Uterus (tissue), 3 donors: ENCODE measurements at regions not wholly inside any gene's neighbourhood (a gene's known extent, or its start where the extent isn't known, plus 50 kb on each side); places are given as distances from the start of the nearest gene placed in this dataset.

ENCODE experiments used
- DNase-seq, 2 donors: peaks; one replicate each; pipeline ENCODE4 v3.0.0-alpha.2; 2019 to 2020
- H3K27ac ChIP-seq, 2 donors: fragments of 200-600 bp; sonication (generic); 1 replicate in 1 of 2; 2 replicates in 1 of 2; pipeline ENCODE4 v1.5.1; 2016 to 2018
- H3K27me3 ChIP-seq, 2 donors: fragments of 200-600 bp; sonication (generic); one replicate each; pipeline ENCODE4 v1.5.1; 2018 to 2019; ENCODE audit warnings: control low read depth in 1 of 2
- H3K36me3 ChIP-seq, 2 donors: fragments of 200-600 bp; sonication (generic); one replicate each; pipeline ENCODE4 v1.5.1; 2019; ENCODE audit warnings: control low read depth in 1 of 2
- H3K4me1 ChIP-seq, 2 donors: fragments of 200-600 bp; sonication (generic); one replicate each; pipeline ENCODE4 v1.5.1; 2018 to 2019; ENCODE audit warnings: control low read depth in 1 of 2
- H3K4me3 ChIP-seq, 2 donors: fragments of 200-600 bp; sonication (generic); 1 replicate in 1 of 2; 2 replicates in 1 of 2; pipeline ENCODE4 v1.5.1; 2018 to 2019; ENCODE audit warnings: mild to moderate bottlenecking in 1 of 2
- H3K9me3 ChIP-seq, 2 donors: fragments of 200-600 bp; sonication (generic); one replicate each; pipeline ENCODE4 v1.5.1; 2019; ENCODE audit warnings: control low read depth in 1 of 2
- CTCF ChIP-seq, 4 experiments: fragments of 200-600 bp in 2 of 4; fragments of 450-650 bp in 2 of 4; sonication (generic) in 2 of 4; IDR thresholded peaks; one replicate each; pipeline ENCODE4 v1.5.1; 2016 to 2019; ENCODE audit warnings: antibody characterized with exemption in 4 of 4, mild to moderate bottlenecking in 2 of 4, moderate library complexity in 1 of 4
- POLR2A ChIP-seq, 2 donors: fragments of 450-650 bp; IDR thresholded peaks; one replicate each; pipeline ENCODE4 v1.6.1; 2016; ENCODE audit warnings: antibody characterized with exemption in 2 of 2, mild to moderate bottlenecking in 1 of 2, moderate library complexity in 1 of 2
- intact Hi-C: fragments of 100-400 bp; cut with DNase I; formaldehyde crosslinking; loops from one replicate; pipeline ENCODE4 v1.15.1; 2023; ENCODE audit warnings: low total_unique reads
- donor health status: DM: yes; HTN: yes; CAD: no.

GRCh38 chr6:11345536-11345935, 113.1 kb upstream of the NEDD9 start:
- Histone ChIP-seq H3K4me1 (no peaks in the 10 kb centered on the region), H3K4me3 (no peak overlapping the region), H3K9me3 (peaks cover 0 to 4% of the 10 kb centered on the region in 2 donors), H3K27me3 (no peaks in the 10 kb centered on the region), H3K36me3 (no peaks in the 10 kb centered on the region), H3K27ac (no peak overlapping the region)
- no peak for DNase-seq
- intact Hi-C loops = no loop called here
- TF ChIP-seq CTCF (IDR thresholded peaks at IDR 0.05) (no peak), POLR2A (IDR thresholded peaks at IDR 0.05) (no peak)

DNA sequence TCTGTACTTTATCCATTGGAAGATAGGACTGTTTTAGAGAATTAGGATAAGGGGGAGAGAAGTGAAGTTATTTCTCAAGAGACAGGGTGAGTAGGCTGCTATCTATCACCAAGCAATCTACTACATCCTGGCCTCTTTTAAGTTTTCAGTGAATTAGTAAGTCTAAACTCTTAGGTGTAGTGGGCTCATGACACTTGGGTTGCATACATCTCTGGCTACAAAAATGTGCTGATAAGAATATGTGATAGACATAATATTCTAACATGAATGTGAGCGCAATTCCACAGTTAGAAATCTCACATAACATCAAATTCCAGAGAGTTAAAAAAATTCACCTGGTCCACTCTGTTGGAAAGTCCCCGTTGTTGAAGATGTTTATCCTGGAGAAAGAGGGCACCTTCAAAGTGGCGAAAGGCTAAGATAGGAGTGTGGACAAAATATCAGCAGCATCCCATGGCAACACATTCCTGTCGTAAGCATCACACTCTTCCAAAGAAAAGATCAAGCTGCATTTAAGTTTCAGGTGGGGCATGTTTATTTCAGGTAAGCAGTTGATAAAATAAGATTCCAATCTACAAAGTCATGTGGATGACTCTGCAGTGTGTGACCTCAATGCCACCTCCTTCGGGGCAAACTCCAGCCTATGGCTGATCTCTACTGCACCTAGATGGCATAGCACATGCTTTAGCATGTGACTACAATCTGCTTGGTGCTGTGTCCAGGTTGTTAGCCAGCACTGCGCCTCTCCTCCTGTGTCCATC, 111.7 kb upstream of the NEDD9 start:
- no peaks in the 10 kb centered on the region for H3K4me1 ChIP-seq
- peaks cover 0 to 4% of the 10 kb centered on the region in 2 donors for H3K9me3 ChIP-seq
- no peaks in the 10 kb centered on the region for H3K36me3 ChIP-seq
- no peaks in the 10 kb centered on the region for H3K27me3 ChIP-seq
- DNase-seq = no peak
- TF ChIP-seq CTCF (IDR thresholded peaks at IDR 0.05) = no peak
- no peak for TF ChIP-seq POLR2A (IDR thresholded peaks at IDR 0.05)
- no peak overlapping the region for H3K4me3 ChIP-seq
- intact Hi-C loops = no loop called here
- H3K27ac ChIP-seq = no peak overlapping the region

- Histone ChIP-seq H3K27ac (no peak overlapping the region), H3K36me3 (no peaks in the 10 kb centered on the region), H3K4me1 (no peaks in the 10 kb centered on the region), H3K4me3 (no peak overlapping the region), H3K9me3 (peaks cover 0 to 4% of the 10 kb centered on the region in 2 donors), H3K27me3 (no peaks in the 10 kb centered on the region)
- DNase-seq = no peak
- intact Hi-C loops = no loop called here
- TF ChIP-seq CTCF (IDR thresholded peaks at IDR 0.05) (no peak), POLR2A (IDR thresholded peaks at IDR 0.05) (no peak)
Measured at GRCh38 chr6:11341867-11342266, 109.4 kb upstream of the NEDD9 start.

DNA sequence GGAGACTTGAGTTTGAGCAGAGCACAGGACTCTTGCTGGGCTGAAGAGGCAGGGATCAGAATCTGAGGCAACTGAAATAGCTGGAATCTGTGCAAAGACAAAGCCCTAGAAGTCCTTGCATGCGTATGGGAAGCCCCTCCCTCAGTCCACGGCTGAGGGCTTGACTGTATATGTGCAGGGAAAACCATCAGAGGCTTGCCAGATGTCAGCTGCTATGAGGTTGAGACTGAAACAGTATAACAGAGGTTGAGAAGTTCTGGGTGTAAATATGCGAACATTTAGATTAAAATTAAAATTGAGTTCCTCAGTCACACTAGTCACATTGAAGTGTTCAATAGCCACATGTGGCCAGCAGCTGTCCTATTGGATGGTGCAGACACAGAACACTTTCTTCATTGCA, 108.8 kb upstream of the NEDD9 start:
- Histone ChIP-seq H3K27me3 (no peaks in the 10 kb centered on the region), H3K4me1 (no peaks in the 10 kb centered on the region), H3K27ac (no peak overlapping the region), H3K9me3 (peaks cover 0 to 4% of the 10 kb centered on the region in 2 donors), H3K36me3 (no peaks in the 10 kb centered on the region), H3K4me3 (no peak overlapping the region)
- intact Hi-C loops = no loop called here
- no peak for DNase-seq
- TF ChIP-seq POLR2A (IDR thresholded peaks at IDR 0.05) = no peak
- no peak for TF ChIP-seq CTCF (IDR thresholded peaks at IDR 0.05)

- peaks cover 0 to 4% of the 10 kb centered on the region in 2 donors for H3K9me3 ChIP-seq
- TF ChIP-seq CTCF (IDR thresholded peaks at IDR 0.05) (no peak), POLR2A (IDR thresholded peaks at IDR 0.05) (no peak)
- no peak overlapping the region for H3K4me3 ChIP-seq
- DNase-seq = no peak
- no peaks in the 10 kb centered on the region for H3K4me1 ChIP-seq
- intact Hi-C loops = no loop called here
- H3K27ac ChIP-seq = no peak overlapping the region
- H3K27me3 ChIP-seq = no peaks in the 10 kb centered on the region
- no peaks in the 10 kb centered on the region for H3K36me3 ChIP-seq
Measured at GRCh38 chr6:11339380-11339779, 106.9 kb upstream of the NEDD9 start.
